Lung (tissue), 11 donors: ENCODE measurements at regions not wholly inside any gene's neighbourhood (a gene's known extent, or its start where the extent isn't known, plus 50 kb on each side); places are given as distances from the start of the nearest gene placed in this dataset.

Experiments used
- ATAC-seq: fragments of 200-7000 bp; cut with Tn5 transposase; one replicate; pipeline ENCODE4 v1.9.1; 2020; ENCODE audit warnings: moderate number of reproducible peaks; ENCODE audit not compliant: insufficient read depth, low FRiP score
- DNase-seq, 3 donors: peaks; one replicate each; pipeline ENCODE4 v3.0.0-alpha.2; 2013 to 2017
- H3K27ac ChIP-seq, 2 donors: one replicate each; pipeline ENCODE4 v1.5.1; 2013; ENCODE audit warnings: mild to moderate bottlenecking in 2 of 2, moderate library complexity in 2 of 2, control low read depth in 1 of 2, inconsistent platforms in 1 of 2, low read depth in 1 of 2, low read length in 1 of 2
- H3K27me3 ChIP-seq, 3 donors: one replicate each; pipeline ENCODE4 v1.5.1; 2013; ENCODE audit warnings: low read length in 2 of 3; ENCODE audit not compliant: control insufficient read depth in 3 of 3, insufficient read depth in 3 of 3
- H3K36me3 ChIP-seq, 4 donors: one replicate each; pipeline ENCODE4 v1.5.1; 2013; ENCODE audit warnings: low read length in 4 of 4, mild to moderate bottlenecking in 1 of 4, moderate library complexity in 1 of 4; ENCODE audit not compliant: control insufficient read depth in 4 of 4, insufficient read depth in 4 of 4
- H3K4me1 ChIP-seq, 5 donors: one replicate each; pipeline ENCODE4 v1.5.1; 2013; ENCODE audit warnings: low read length in 5 of 5, mild to moderate bottlenecking in 2 of 5, moderate library complexity in 1 of 5; ENCODE audit not compliant: control insufficient read depth in 5 of 5, insufficient read depth in 5 of 5
- H3K4me3 ChIP-seq: one replicate; pipeline ENCODE4 v1.5.1; 2013; ENCODE audit warnings: mild to moderate bottlenecking, control low read depth, moderate library complexity
- H3K9ac ChIP-seq, 2 donors: one replicate each; pipeline ENCODE4 v1.5.1; 2013; ENCODE audit warnings: low read length in 2 of 2, control low read depth in 1 of 2; ENCODE audit not compliant: insufficient read depth in 1 of 2
- H3K9me3 ChIP-seq, 4 donors: one replicate each; pipeline ENCODE4 v1.5.1; 2013; ENCODE audit warnings: low read length in 3 of 4, mild to moderate bottlenecking in 1 of 4, moderate library complexity in 1 of 4; ENCODE audit not compliant: control insufficient read depth in 4 of 4, insufficient read depth in 3 of 4
- WGBS, 2 donors: extraction: QIAGEN DNeasy Blood & Tissue Kit; methylation state at CpG; one replicate each; pipeline ENCODE4 v1.1.7; 2013; 5-methylcytosine and 5-hydroxymethylcytosine counted together
- TF ChIP-seq, protein P1 (sequence below): IDR thresholded peaks from 2 replicates; pipeline ENCODE4 v1.5.1; 2012; ENCODE audit warnings: mild to moderate bottlenecking; ENCODE audit errors: control extremely low read depth, extremely low read depth
- donor health status: control.
- donor health status: control.
- donor health status: Bipolar disorder and iron deficiency.
- donor health status: healthy.
- donor health status: DM: yes; HTN: yes; CAD: no.

DNA sequence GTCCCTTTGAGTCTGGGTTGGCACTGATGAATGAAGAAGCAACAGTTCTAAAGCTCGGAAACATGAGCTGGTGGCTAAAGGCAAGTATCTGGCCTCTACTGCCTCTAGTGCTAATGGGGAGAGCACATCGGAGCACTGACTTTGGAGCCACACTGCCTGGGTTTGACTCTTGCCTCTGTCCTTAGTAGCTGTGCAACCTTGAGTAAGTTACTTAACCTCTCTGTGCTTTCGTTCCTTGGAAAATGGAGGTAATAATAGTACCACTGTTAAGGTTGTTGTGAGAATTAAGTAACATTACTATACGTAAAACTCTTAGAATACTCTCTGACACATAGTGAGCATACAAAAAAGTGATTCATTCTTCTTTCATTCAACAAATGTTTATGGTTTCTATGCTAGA is 211.2 kb downstream of the ATG4C start:
- DNase-seq (no peak), ATAC-seq (no peak)
- H3K9ac ChIP-seq: no peak overlapping the region
- H3K36me3 ChIP-seq: no peaks in the 10 kb centered on the region
- H3K4me1 ChIP-seq: no peaks in the 10 kb centered on the region
- H3K9me3 ChIP-seq: no peaks in the 10 kb centered on the region
- WGBS, 2 donors: 79 to 90% methylated on average over 4 of the region's 4 CpGs
- TF ChIP-seq, protein P1, sequence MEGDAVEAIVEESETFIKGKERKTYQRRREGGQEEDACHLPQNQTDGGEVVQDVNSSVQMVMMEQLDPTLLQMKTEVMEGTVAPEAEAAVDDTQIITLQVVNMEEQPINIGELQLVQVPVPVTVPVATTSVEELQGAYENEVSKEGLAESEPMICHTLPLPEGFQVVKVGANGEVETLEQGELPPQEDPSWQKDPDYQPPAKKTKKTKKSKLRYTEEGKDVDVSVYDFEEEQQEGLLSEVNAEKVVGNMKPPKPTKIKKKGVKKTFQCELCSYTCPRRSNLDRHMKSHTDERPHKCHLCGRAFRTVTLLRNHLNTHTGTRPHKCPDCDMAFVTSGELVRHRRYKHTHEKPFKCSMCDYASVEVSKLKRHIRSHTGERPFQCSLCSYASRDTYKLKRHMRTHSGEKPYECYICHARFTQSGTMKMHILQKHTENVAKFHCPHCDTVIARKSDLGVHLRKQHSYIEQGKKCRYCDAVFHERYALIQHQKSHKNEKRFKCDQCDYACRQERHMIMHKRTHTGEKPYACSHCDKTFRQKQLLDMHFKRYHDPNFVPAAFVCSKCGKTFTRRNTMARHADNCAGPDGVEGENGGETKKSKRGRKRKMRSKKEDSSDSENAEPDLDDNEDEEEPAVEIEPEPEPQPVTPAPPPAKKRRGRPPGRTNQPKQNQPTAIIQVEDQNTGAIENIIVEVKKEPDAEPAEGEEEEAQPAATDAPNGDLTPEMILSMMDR: no peak
- H3K27me3 ChIP-seq: peaks cover 0 to 12% (median 0%) of the 10 kb centered on the region in 3 donors
- no peak overlapping the region for H3K4me3 ChIP-seq
- no peak overlapping the region for H3K27ac ChIP-seq

DNA sequence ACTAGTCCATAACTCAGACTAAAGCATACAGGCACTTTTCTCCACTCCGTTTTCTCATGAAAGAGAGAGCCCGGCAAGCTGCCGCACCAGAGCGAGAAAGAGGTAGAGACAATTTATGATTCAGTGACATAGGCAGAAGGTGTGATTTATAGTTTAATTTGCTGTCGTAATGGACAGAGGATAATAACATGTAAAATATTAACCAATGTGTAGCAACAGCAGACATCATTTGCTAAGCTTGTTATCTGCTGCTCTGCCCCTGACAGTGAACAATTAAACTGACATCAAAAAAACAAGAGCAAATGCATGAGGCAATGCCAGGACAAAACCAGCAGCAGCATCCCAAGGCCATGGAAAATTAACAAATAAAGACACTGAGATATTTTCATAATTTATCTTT is 214.0 kb downstream of the ATG4C start:
- DNase-seq (no peak), ATAC-seq (no peak)
- 77 to 90% methylated on average over 5 of the region's 5 CpGs for WGBS, 2 donors
- H3K9me3 ChIP-seq: no peaks in the 10 kb centered on the region
- peaks cover 0 to 22% (median 7%) of the 10 kb centered on the region in 3 donors for H3K27me3 ChIP-seq
- no peak overlapping the region for H3K27ac ChIP-seq
- TF ChIP-seq, protein P1: no peak
- H3K36me3 ChIP-seq: no peaks in the 10 kb centered on the region
- H3K9ac ChIP-seq: no peak overlapping the region
- no peak overlapping the region for H3K4me3 ChIP-seq
- H3K4me1 ChIP-seq: no peaks in the 10 kb centered on the region

DNA sequence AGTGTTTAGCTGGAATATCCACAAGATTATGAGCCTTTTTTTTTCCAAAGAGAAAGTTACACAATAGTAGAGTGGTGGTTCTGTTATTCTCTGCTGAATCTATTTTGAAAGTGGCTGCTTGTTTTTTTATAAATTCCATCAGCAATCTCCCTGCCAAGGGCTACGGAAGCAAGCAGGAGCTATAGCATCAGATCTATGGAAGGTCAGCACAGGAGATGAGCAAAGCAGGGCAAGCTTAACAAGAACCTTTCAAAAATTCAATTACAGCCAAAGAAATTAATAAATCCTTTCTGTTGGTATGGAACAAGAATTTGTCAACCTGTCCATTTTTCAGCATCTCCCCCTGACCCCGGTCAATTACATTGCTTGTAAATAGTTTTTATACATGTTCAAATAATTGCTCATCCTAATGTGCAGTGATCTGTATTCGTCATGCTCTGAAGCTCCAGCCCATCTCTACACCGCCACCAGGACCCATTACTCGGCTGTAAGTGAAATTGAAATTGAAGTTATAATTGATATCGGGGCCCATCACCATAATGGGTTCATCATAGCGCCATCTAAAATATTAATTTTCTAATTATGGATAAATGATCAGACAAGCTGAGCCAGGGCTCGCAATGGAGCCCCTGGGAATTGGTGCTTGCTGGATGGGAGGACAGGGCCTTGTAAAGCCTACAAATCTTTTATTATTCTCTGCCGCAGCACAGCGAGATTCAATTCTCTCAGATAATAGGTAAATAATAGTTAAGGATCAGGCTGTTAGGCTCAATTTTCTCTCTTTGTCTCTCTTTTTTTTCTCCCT is 215.1 kb downstream of the ATG4C start:
- Histone ChIP-seq H3K9ac (no peak overlapping the region), H3K4me1 (no peaks in the 10 kb centered on the region), H3K4me3 (no peak overlapping the region), H3K27ac (no peak overlapping the region), H3K36me3 (no peaks in the 10 kb centered on the region), H3K27me3 (peaks cover 0 to 22% (median 7%) of the 10 kb centered on the region in 3 donors), H3K9me3 (no peaks in the 10 kb centered on the region)
- ATAC-seq (no peak), DNase-seq (no peak)
- 81 to 82% methylated on average over 10 of the region's 10 CpGs for WGBS, 2 donors
- TF ChIP-seq, protein P1: no peak
